ENCODE measurements at regions not wholly inside any gene's neighbourhood (a gene's known extent, or its start where the extent isn't known, plus 50 kb on each side); places are given as distances from the start of the nearest gene placed in this dataset.

DNA sequence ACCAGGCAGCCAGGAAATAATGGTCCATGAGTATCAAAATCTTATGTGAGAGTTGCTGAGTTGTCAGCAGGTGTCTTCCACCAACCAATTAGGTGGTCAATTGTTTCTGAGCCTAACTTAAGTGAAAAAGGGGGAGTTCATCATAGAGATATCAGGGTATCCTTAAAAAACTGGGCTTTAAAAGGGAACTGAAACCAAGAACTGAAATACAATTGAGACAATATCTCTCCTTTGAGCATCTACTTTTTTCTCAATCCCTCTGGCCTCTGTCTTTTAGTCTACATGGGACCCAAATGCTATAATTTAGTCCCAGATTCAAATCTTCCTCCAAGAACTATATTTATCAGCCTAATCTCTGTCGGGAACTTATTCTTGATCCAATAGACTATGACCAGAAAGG lies 201.0 kb downstream of the BTG1 start:
- no peak for TF ChIP-seq CTCF (IDR thresholded peaks at IDR 0.05; ENCODE audit: insufficient read depth, low read length)
- no peak for TF ChIP-seq GABPA (IDR thresholded peaks at IDR 0.05; ENCODE audit: low read depth)
- TF ChIP-seq POLR2AphosphoS5 (IDR thresholded peaks at IDR 0.05; ENCODE audit: low read depth) = no peak
